ENCODE measurements at regions not wholly inside any gene's neighbourhood (a gene's known extent, or its start where the extent isn't known, plus 50 kb on each side); places are given as distances from the start of the nearest gene placed in this dataset.

- DNase-seq = no peak
Measured at GRCh38 chr3:73727854-73728253, 103.1 kb upstream of the PDZRN3 start.

GRCh38 chr3:73727117-73727821 lies 102.5 kb upstream of the PDZRN3 start:
- no peak for DNase-seq

GRCh38 chr3:73723596-73723995 lies 98.9 kb upstream of the PDZRN3 start:
- DNase-seq = no peak

GRCh38 chr3:73719861-73720260 lies 95.1 kb upstream of the PDZRN3 start:
- no peak for DNase-seq

- DNase-seq = no peak
Measured at GRCh38 chr3:73719413-73719851, 94.7 kb upstream of the PDZRN3 start.

GRCh38 chr3:73718326-73719110 lies 93.8 kb upstream of the PDZRN3 start:
- DNase-seq = no peak

GRCh38 chr3:73716418-73716817 lies 91.7 kb upstream of the PDZRN3 start:
- DNase-seq = no peak

GRCh38 chr3:73710340-73710739 lies 85.6 kb upstream of the PDZRN3 start:
- DNase-seq = no peak

- no peak for DNase-seq
Measured at GRCh38 chr3:73709712-73710111, 85.0 kb upstream of the PDZRN3 start.

GRCh38 chr3:73708956-73709355 lies 84.2 kb upstream of the PDZRN3 start:
- no peak for DNase-seq

- no peak for DNase-seq
Measured at GRCh38 chr3:73707772-73708171, 83.0 kb upstream of the PDZRN3 start.

- no peak for DNase-seq
Measured at GRCh38 chr3:73706771-73707170, 82.0 kb upstream of the PDZRN3 start.

GRCh38 chr3:73705792-73706191 lies 81.1 kb upstream of the PDZRN3 start:
- no peak for DNase-seq

- no peak for DNase-seq
Measured at GRCh38 chr3:73699327-73699726, 74.6 kb upstream of the PDZRN3 start.

- no peak for DNase-seq
Measured at GRCh38 chr3:73697020-73697419, 72.3 kb upstream of the PDZRN3 start.

GRCh38 chr3:73695841-73696240 lies 71.1 kb upstream of the PDZRN3 start:
- no peak for DNase-seq

GRCh38 chr3:73694983-73695757 lies 70.4 kb upstream of the PDZRN3 start:
- no peak for DNase-seq

- DNase-seq = no peak
Measured at GRCh38 chr3:73687106-73688004, 62.6 kb upstream of the PDZRN3 start.

GRCh38 chr3:73685061-73685460 lies 60.3 kb upstream of the PDZRN3 start:
- DNase-seq = peak; percentile 35

GRCh38 chr3:73683706-73684105 lies 59.0 kb upstream of the PDZRN3 start:
- no peak for DNase-seq

- DNase-seq = no peak
Measured at GRCh38 chr3:73681610-73682009, 56.9 kb upstream of the PDZRN3 start.

- no peak for DNase-seq
Measured at GRCh38 chr3:73681198-73681597, 56.5 kb upstream of the PDZRN3 start.
